Suprapubic skin (tissue), 4 donors: ENCODE measurements at regions not wholly inside any gene's neighbourhood (a gene's known extent, or its start where the extent isn't known, plus 50 kb on each side); places are given as distances from the start of the nearest gene placed in this dataset.

Source experiments
- CTCF ChIP-seq, 2 donors: fragments of 200-600 bp in 1 of 2; fragments of 450-650 bp in 1 of 2; sonication (generic) in 1 of 2; IDR thresholded peaks; one replicate each; pipeline ENCODE4 v1.5.1; 2016 to 2019; ENCODE audit warnings: antibody characterized with exemption in 2 of 2, mild to moderate bottlenecking in 1 of 2, moderate library complexity in 1 of 2
- EP300 ChIP-seq: sonication (generic); formaldehyde crosslinking; IDR thresholded peaks from one replicate; pipeline ENCODE4 v1.6.1; 2017; ENCODE audit warnings: antibody characterized with exemption
- POLR2A ChIP-seq, 2 donors: fragments of 450-650 bp; IDR thresholded peaks; one replicate each; pipeline ENCODE4 v1.6.1; 2017; ENCODE audit warnings: antibody characterized with exemption in 2 of 2, mild to moderate bottlenecking in 2 of 2, moderate library complexity in 2 of 2
- POLR2AphosphoS5 ChIP-seq, 3 donors: sonication (generic); formaldehyde crosslinking; IDR thresholded peaks; one replicate each; pipeline ENCODE4 v1.6.1; 2017; ENCODE audit warnings: antibody characterized with exemption in 3 of 3

- TF ChIP-seq POLR2AphosphoS5 (IDR thresholded peaks at IDR 0.05) (no peak), CTCF (IDR thresholded peaks at IDR 0.05) (no peak), EP300 (no peak), POLR2A (IDR thresholded peaks at IDR 0.05) (no peak)
Measured at GRCh38 chr15:81760686-81761085, 285.1 kb downstream of the MEX3B start.
